Ovary (tissue), 7 donors: ENCODE measurements at regions not wholly inside any gene's neighbourhood (a gene's known extent, or its start where the extent isn't known, plus 50 kb on each side); places are given as distances from the start of the nearest gene placed in this dataset.

Experiments
- DNase-seq, 5 donors: peaks; one replicate each; pipeline ENCODE4 v3.0.0-alpha.2; 2019 to 2020
- H3K27ac ChIP-seq, 2 donors: fragments of 200-600 bp; one replicate each; pipeline versions ENCODE4 v1.5.1 to v1.8.0; 2019 to 2022
- H3K27me3 ChIP-seq: fragments of 200-600 bp; one replicate; pipeline ENCODE4 v1.8.0; 2022
- H3K36me3 ChIP-seq: fragments of 200-600 bp; sonication (generic); one replicate; pipeline ENCODE4 v1.5.1; 2019
- H3K4me1 ChIP-seq: one replicate; pipeline ENCODE4 v1.8.1; 2013; ENCODE audit warnings: mild to moderate bottlenecking, moderate library complexity; ENCODE audit not compliant: insufficient read depth
- H3K4me3 ChIP-seq: fragments of 200-600 bp; sonication (generic); one replicate; pipeline ENCODE4 v1.5.1; 2017
- H3K9me3 ChIP-seq, 2 donors: fragments of 200-600 bp in 1 of 2; sonication (generic) in 1 of 2; one replicate each; pipeline versions ENCODE4 v1.5.1 to v1.8.1; 2013 to 2019; ENCODE audit warnings: mild to moderate bottlenecking in 1 of 2, moderate library complexity in 1 of 2
- EP300 ChIP-seq: sonication (generic); formaldehyde crosslinking; IDR thresholded peaks from one replicate; pipeline ENCODE4 v1.6.1; 2017; ENCODE audit warnings: antibody characterized with exemption
- POLR2A ChIP-seq: fragments of 450-650 bp; IDR thresholded peaks from one replicate; pipeline ENCODE4 v1.6.1; 2017; ENCODE audit warnings: antibody characterized with exemption, mild to moderate bottlenecking, moderate library complexity
- WGBS, 3 donors: extraction: QIAGEN DNeasy Blood & Tissue Kit in 1 of 3; methylation state at CpG; one replicate each; pipeline versions ENCODE4 v1.1.5 to v1.1.7; 2013 to 2017; 5-methylcytosine and 5-hydroxymethylcytosine counted together
- intact Hi-C, 4 donors: fragments of 100-400 bp; cut with DNase I; formaldehyde crosslinking; loops; one replicate each; pipeline versions ENCODE4 v1.11.0 to v1.15.1; 2022 to 2023
- TF ChIP-seq, protein P1 (sequence below), 3 donors: fragments of 450-650 bp in 2 of 3; fragments of 200-600 bp in 1 of 3; IDR thresholded peaks; one replicate each; pipeline versions ENCODE4 v1.5.1 to v1.8.0; 2016 to 2022; ENCODE audit warnings: antibody characterized with exemption in 3 of 3, mild to moderate bottlenecking in 1 of 3
- donor health status: DM: no; HTN: no; CAD: no; lungs with moderate emphysema.
- donor health status: DM: no; HTN: no; CAD: no.
- donor health status: Bipolar disorder and iron deficiency.
- donor health status: DM: no; HTN: no; CAD: no.
- donor health status: DM: yes; HTN: yes; CAD: no.

DNA sequence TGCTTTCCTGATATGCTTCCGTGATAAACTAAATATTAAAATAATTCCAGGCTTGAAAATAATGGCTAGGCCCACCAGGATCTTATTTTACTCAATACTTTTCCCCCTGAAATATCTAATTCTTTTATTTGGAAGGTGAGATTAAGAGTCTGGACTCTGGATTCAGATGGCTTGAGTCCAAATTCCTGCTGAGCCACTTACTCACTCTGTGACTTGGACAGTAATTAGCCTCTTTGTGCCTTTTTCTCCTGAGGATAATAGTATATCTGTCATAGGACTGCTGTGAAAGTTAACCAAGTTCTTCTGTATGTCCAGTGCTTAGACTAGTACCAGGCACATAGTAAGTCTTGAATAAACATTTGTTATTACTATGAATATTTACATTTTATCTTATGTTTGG, 127.3 kb upstream of the ERBB4 start:
- H3K9me3 ChIP-seq, result no peaks in the 10 kb centered on the region
- no peak for TF ChIP-seq EP300
- TF ChIP-seq, protein P1, sequence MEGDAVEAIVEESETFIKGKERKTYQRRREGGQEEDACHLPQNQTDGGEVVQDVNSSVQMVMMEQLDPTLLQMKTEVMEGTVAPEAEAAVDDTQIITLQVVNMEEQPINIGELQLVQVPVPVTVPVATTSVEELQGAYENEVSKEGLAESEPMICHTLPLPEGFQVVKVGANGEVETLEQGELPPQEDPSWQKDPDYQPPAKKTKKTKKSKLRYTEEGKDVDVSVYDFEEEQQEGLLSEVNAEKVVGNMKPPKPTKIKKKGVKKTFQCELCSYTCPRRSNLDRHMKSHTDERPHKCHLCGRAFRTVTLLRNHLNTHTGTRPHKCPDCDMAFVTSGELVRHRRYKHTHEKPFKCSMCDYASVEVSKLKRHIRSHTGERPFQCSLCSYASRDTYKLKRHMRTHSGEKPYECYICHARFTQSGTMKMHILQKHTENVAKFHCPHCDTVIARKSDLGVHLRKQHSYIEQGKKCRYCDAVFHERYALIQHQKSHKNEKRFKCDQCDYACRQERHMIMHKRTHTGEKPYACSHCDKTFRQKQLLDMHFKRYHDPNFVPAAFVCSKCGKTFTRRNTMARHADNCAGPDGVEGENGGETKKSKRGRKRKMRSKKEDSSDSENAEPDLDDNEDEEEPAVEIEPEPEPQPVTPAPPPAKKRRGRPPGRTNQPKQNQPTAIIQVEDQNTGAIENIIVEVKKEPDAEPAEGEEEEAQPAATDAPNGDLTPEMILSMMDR (IDR thresholded peaks at IDR 0.05), result no peak
- TF ChIP-seq POLR2A, result no peak
- intact Hi-C loops, result no loop called here
- no peaks in the 10 kb centered on the region for H3K36me3 ChIP-seq
- WGBS, 3 donors, result 80 to 85% (median 82%) methylated on average over 1 of the region's 1 CpG
- H3K27ac ChIP-seq, result no peak overlapping the region
- no peaks in the 10 kb centered on the region for H3K4me1 ChIP-seq
- DNase-seq, result no peak
- no peaks in the 10 kb centered on the region for H3K27me3 ChIP-seq
- H3K4me3 ChIP-seq, result no peak overlapping the region

DNA sequence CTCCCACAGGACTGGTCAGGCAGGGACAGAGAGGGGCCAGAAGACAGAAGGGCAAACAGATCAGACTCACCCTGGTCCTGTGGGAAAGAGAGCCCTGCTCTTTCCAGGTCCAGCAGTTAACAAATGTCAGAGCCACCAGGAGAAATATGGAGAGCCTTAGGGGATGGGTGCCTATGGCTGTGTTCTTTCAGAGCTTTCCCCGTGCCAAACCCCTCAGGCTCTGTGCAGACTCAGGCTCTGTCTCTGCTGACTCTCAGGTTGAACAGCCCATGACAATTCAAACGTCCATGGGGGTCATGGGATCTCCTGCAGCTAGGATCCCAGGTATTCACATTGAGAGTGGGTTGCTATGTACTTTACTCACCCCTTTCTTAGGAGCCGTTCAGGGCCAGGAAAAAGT, 120.8 kb upstream of the ERBB4 start:
- TF ChIP-seq POLR2A (no peak), EP300 (no peak)
- TF ChIP-seq, protein P1 (IDR thresholded peaks at IDR 0.05), result no peak
- no peak for DNase-seq
- intact Hi-C loops, result no loop called here

DNA sequence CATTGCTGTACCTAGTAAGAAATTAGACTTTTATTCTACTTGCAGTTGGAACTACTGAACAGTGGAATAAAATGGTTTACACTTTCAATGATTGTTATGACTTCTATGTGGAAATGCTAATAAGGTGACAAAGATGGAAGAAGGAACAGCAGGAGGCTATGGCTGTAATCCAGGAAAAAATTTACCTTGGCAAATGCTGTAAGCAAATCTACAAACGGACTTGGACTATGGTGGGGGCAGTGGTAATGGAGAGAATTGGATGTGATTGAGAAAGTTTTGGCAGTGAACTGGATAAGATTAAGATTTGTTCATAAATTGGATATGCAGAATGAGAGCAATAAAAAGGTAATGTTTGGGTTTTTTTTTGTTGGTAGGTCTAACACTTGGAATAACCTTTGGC, 111.0 kb upstream of the ERBB4 start:
- 15 to 21% (median 18%) methylated on average over 1 of the region's 1 CpG for WGBS, 3 donors
- no peak overlapping the region for H3K27ac ChIP-seq
- no peaks in the 10 kb centered on the region for H3K4me1 ChIP-seq
- TF ChIP-seq POLR2A (no peak), EP300 (no peak)
- TF ChIP-seq, protein P1 (IDR thresholded peaks at IDR 0.05), result no peak
- intact Hi-C loops, result no loop called here
- H3K9me3 ChIP-seq, result no peaks in the 10 kb centered on the region
- H3K36me3 ChIP-seq, result no peaks in the 10 kb centered on the region
- no peak overlapping the region for H3K4me3 ChIP-seq
- DNase-seq, result no peak
- no peaks in the 10 kb centered on the region for H3K27me3 ChIP-seq

More for the DNA sequence above, 120.8 kb upstream of the ERBB4 start:
- Histone ChIP-seq H3K27ac (no peak overlapping the region), H3K36me3 (no peaks in the 10 kb centered on the region), H3K9me3 (no peaks in the 10 kb centered on the region), H3K27me3 (no peaks in the 10 kb centered on the region), H3K4me3 (no peak overlapping the region), H3K4me1 (no peaks in the 10 kb centered on the region)
- WGBS, 3 donors, result 54 to 64% (median 55%) methylated on average over 3 of the region's 3 CpGs

DNA sequence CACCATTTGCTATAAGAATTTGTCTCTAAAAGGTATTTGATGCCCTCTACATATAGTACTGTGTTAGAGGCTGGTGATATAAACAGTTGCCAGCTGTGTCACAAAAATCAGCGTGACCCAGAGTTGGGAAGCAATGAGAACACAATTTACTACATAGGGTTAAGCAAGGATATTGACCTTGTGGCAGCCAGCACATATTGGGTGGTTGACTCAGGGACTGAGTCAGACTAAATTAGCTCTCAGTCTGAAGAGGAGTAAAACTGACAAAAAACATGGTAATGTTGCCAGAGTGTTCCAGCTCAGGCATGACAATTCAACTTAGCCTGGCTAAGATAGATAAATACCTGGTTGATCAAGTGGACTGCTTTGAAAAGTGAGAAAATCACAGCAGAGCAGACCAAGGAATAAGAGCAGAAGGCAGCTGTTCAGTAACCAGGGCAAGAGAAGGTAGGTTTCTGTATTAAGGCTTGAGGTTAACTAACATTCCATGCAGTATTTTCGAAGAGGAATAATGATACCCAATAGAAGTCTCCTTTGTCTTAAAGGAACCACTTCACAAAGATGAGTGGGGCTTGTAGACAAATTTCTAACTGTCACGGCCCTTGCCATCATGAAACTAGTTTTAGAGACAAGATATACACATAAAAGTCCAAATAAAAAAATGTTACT, 108.2 kb upstream of the ERBB4 start:
- intact Hi-C loops, result no loop called here
- Histone ChIP-seq H3K4me1 (no peaks in the 10 kb centered on the region), H3K9me3 (no peaks in the 10 kb centered on the region), H3K4me3 (no peak overlapping the region), H3K27me3 (no peaks in the 10 kb centered on the region), H3K36me3 (no peaks in the 10 kb centered on the region), H3K27ac (no peak overlapping the region)
- WGBS, 3 donors, result 52 to 56% (median 55%) methylated on average over 3 of the region's 3 CpGs
- DNase-seq, result no peak
- TF ChIP-seq, protein P1 (IDR thresholded peaks at IDR 0.05), result no peak
- TF ChIP-seq EP300, result no peak
- TF ChIP-seq POLR2A, result no peak
